ENCODE measurements at regions not wholly inside any gene's neighbourhood (a gene's known extent, or its start where the extent isn't known, plus 50 kb on each side); places are given as distances from the start of the nearest gene placed in this dataset.
"Not testable (repeated sequence)": the region's sequence is repeated elsewhere in the genome, so short reads cannot be mapped to it uniquely, and the experiment has no call there.

DNA sequence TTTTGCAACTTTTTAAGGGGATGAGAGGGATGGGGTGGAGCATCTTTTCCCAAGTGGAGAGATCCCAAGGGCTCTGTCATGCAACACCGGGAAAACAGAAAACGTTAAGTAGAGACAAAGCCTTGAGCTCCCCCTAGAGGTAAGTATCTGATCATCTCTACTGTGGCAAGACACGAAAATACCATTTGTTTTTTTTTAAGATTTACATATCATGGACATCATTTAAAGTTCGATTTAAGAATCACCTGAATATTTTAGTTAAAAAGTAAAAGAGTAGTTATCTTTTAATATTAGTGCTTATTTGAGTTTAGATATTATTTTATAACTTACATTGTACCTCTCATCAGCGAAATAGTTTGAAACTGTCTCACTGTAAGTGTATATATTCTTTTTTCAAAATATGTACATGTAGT is 200.4 kb downstream of the LRRC70 start:
- H3K9me3 Mint-ChIP-seq = no peaks in the 10 kb centered on the region
- H3K36me3 Mint-ChIP-seq = no peaks in the 10 kb centered on the region
- H3K4me1 Mint-ChIP-seq = no peaks in the 10 kb centered on the region
- H3K4me3 Mint-ChIP-seq = no peak overlapping the region
- H3K27me3 Mint-ChIP-seq (ENCODE audit: low read depth) = no peaks in the 10 kb centered on the region
- no peak overlapping the region for H3K27ac Mint-ChIP-seq
- TF ChIP-seq, protein P1, sequence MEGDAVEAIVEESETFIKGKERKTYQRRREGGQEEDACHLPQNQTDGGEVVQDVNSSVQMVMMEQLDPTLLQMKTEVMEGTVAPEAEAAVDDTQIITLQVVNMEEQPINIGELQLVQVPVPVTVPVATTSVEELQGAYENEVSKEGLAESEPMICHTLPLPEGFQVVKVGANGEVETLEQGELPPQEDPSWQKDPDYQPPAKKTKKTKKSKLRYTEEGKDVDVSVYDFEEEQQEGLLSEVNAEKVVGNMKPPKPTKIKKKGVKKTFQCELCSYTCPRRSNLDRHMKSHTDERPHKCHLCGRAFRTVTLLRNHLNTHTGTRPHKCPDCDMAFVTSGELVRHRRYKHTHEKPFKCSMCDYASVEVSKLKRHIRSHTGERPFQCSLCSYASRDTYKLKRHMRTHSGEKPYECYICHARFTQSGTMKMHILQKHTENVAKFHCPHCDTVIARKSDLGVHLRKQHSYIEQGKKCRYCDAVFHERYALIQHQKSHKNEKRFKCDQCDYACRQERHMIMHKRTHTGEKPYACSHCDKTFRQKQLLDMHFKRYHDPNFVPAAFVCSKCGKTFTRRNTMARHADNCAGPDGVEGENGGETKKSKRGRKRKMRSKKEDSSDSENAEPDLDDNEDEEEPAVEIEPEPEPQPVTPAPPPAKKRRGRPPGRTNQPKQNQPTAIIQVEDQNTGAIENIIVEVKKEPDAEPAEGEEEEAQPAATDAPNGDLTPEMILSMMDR (IDR thresholded peaks at IDR 0.05; ENCODE audit: unreplicated experiment) = peak; percentile 76
- no peak for DNase-seq (ENCODE audit: low spot score in 2 of 2, unreplicated experiment in 2 of 2)

DNA sequence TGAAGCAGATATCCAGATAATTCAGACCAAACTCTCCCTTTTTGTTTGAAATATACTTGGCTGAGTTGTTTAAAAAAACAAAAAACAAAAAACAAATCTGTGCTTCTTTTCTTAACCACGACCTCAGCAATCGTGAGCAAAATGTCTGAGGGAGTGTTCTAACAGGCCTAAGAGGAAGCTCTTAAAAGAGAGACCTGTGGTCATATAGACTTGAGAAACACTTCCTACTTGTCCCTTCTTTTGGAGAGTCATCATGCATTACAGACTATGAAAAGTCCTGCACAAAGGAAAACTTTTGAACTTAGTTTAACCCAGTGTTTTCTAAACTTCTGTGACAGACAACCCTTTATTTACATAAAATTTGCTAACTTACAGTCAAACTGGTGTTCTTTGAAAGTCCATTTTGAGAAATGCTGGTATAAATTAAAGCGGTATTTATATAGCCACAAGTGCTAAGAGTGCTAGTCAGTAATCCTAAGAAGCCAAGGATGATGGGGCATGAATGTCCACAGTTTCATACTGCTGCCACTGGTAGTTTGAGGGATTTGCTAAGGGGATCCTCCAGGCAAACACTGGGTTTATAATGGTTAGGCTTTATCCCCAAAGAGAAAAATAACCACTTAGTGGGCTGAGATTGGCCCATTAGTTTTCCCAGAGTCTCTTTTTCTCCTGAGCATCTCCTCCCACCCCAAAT is 199.8 kb downstream of the LRRC70 start:
- DNase-seq (ENCODE audit: low spot score in 2 of 2, unreplicated experiment in 2 of 2) = no peak
- Mint-ChIP-seq H3K36me3 (no peaks in the 10 kb centered on the region), H3K9me3 (no peaks in the 10 kb centered on the region), H3K27me3 (ENCODE audit: low read depth) (no peaks in the 10 kb centered on the region), H3K27ac (no peak overlapping the region), H3K4me1 (no peaks in the 10 kb centered on the region), H3K4me3 (no peak overlapping the region)
- TF ChIP-seq, protein P1 (IDR thresholded peaks at IDR 0.05; ENCODE audit: unreplicated experiment) = no peak

DNA sequence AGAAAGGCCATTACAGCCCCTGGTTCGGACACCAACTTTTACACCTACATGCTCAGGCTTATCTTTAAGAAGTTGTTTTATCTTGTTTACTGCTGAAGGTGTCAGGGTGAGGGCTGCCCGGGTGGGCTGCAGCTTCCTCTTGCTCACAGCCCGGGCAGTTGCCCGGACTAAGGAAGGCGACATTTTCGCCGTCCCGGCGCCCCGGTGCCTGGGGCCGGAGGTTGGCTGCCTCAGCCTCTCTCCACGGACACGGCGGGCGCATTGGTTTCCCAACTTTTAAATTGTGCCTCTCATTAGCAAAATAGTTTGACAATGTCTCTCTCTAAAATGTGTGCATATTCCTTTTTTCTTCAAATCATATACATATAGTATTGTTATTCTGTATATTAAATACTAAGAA is 198.5 kb downstream of the LRRC70 start:
- H3K36me3 Mint-ChIP-seq; H3K9me3 Mint-ChIP-seq; DNase-seq (ENCODE audit: low spot score in 2 of 2, unreplicated experiment in 2 of 2); H3K4me3 Mint-ChIP-seq; H3K4me1 Mint-ChIP-seq; H3K27ac Mint-ChIP-seq; H3K27me3 Mint-ChIP-seq (ENCODE audit: low read depth): not testable (repeated sequence)

DNA sequence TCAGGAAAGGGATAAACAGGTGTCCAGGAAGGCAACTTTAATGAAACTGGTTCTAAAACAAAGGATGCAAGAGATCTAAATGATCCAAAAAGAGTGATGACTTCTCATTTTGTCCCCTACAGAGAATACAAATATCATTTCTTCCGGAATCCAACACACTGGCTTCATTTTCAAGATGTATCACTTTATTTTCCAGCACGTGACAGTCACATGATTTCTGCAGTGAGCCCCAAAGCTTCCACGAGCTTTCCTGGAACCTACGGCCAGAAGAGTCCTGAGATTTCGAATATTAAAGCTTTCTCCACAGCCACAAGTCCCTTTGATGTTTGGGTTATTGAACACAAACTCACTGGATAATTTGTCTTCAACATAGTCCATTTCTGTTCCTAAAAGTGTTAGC is 198.0 kb downstream of the LRRC70 start:
- not testable (repeated sequence) for H3K27me3 Mint-ChIP-seq (ENCODE audit: low read depth); H3K4me1 Mint-ChIP-seq; H3K9me3 Mint-ChIP-seq; H3K27ac Mint-ChIP-seq; H3K4me3 Mint-ChIP-seq; H3K36me3 Mint-ChIP-seq; DNase-seq (ENCODE audit: low spot score in 2 of 2, unreplicated experiment in 2 of 2)

DNA sequence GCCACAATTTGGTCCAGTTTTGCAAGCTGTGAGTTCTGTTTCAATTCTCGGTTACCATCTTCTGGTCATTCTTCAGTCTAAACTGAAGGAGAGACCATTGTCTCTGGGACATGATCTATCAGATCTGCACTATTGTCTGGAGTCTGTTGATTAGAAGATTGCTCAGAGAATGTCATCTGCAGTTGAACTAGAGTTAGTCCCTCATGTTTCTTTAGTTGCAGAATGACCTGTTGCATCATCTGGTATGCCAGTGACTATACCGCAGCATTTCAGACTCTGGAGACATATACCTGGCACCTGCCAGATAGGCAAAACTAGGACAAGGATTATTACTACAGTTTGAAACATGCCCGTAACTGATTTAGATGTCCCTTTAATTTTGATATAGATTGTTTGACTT is 194.8 kb downstream of the LRRC70 start:
- Mint-ChIP-seq H3K27me3 (ENCODE audit: low read depth) (no peaks in the 10 kb centered on the region), H3K4me1 (no peaks in the 10 kb centered on the region), H3K9me3 (no peaks in the 10 kb centered on the region), H3K27ac (no peak overlapping the region), H3K4me3 (no peak overlapping the region), H3K36me3 (no peaks in the 10 kb centered on the region)
- TF ChIP-seq, protein P1 (IDR thresholded peaks at IDR 0.05; ENCODE audit: unreplicated experiment) = no peak
- DNase-seq (ENCODE audit: low spot score in 2 of 2, unreplicated experiment in 2 of 2) = no peak

DNA sequence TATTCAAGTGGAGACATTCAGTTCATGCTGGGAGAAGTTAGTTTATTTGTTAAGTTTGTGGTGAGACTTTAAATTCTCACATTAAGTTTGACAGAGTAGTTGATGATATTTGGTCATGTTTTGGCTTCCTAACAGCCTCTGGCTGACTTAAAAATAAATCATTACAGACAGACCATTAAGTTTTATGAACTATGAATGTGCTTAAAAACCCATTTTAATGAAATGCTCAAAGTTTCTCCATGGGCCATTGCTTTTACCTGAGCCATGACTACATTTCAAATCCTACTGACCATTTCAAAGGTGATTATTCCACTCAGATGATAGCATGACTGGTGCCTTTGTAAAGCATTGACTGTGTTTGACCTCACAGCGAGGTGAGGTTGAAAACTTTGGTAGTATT is 192.7 kb downstream of the LRRC70 start:
- H3K36me3 Mint-ChIP-seq = no peaks in the 10 kb centered on the region
- DNase-seq (ENCODE audit: low spot score in 2 of 2, unreplicated experiment in 2 of 2) = no peak
- H3K9me3 Mint-ChIP-seq = no peaks in the 10 kb centered on the region
- H3K4me3 Mint-ChIP-seq = no peak overlapping the region
- no peaks in the 10 kb centered on the region for H3K27me3 Mint-ChIP-seq (ENCODE audit: low read depth)
- no peak overlapping the region for H3K27ac Mint-ChIP-seq
- TF ChIP-seq, protein P1 (IDR thresholded peaks at IDR 0.05; ENCODE audit: unreplicated experiment) = no peak
- H3K4me1 Mint-ChIP-seq = no peaks in the 10 kb centered on the region

DNA sequence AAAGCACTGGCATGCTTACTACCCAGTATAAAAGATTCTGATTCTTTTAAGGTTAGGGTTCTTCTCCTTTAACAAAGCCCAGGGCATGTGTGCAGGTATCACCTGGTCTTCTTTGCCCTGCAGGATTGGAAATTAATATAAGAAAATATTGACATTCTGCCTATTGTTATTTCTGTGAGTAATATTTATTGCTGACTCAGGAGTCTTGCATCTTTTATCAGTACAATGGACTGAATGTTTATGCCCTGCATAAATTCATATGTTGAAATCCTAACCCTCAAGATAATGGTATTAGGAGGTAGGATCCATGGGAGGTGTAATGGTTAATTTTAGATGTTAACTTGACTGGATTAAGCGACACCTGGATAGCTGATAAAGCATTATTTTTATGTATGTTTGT is 189.0 kb downstream of the LRRC70 start:
- no peaks in the 10 kb centered on the region for H3K36me3 Mint-ChIP-seq

More for the DNA sequence above, 189.0 kb downstream of the LRRC70 start:
- Mint-ChIP-seq H3K9me3 (no peaks in the 10 kb centered on the region), H3K27me3 (ENCODE audit: low read depth) (no peaks in the 10 kb centered on the region), H3K4me3 (no peak overlapping the region), H3K27ac (no peak overlapping the region), H3K4me1 (peaks cover 2% of the 10 kb centered on the region)
- TF ChIP-seq, protein P1 (IDR thresholded peaks at IDR 0.05; ENCODE audit: unreplicated experiment) = no peak
- no peak for DNase-seq (ENCODE audit: low spot score in 2 of 2, unreplicated experiment in 2 of 2)
